ENCODE measurements at regions not wholly inside any gene's neighbourhood (a gene's known extent, or its start where the extent isn't known, plus 50 kb on each side); places are given as distances from the start of the nearest gene placed in this dataset.
"Not testable (repeated sequence)": the region's sequence is repeated elsewhere in the genome, so short reads cannot be mapped to it uniquely, and the experiment has no call there.

DNA sequence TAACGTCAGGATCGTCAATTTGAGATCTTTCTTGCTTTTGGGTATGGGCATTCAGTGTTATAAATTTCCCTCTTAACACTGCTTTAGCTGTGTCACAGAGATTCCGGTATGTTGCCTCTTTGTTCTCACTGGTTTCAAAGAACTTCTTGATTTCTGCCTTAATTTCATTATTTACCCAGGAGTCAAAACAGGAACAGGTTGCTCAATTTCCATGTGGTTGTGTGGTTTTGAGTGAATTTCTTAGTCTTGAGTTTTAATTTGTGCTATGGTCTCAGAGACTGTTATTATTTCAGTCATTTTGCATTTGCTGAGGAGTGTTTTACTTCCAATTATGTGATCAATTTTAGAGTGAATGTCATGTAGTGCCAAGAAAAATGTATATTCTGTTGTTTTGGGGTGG lies 153.1 kb downstream of the PCDH17 start:
- DNase-seq (ENCODE audit: low spot score) = no peak

DNA sequence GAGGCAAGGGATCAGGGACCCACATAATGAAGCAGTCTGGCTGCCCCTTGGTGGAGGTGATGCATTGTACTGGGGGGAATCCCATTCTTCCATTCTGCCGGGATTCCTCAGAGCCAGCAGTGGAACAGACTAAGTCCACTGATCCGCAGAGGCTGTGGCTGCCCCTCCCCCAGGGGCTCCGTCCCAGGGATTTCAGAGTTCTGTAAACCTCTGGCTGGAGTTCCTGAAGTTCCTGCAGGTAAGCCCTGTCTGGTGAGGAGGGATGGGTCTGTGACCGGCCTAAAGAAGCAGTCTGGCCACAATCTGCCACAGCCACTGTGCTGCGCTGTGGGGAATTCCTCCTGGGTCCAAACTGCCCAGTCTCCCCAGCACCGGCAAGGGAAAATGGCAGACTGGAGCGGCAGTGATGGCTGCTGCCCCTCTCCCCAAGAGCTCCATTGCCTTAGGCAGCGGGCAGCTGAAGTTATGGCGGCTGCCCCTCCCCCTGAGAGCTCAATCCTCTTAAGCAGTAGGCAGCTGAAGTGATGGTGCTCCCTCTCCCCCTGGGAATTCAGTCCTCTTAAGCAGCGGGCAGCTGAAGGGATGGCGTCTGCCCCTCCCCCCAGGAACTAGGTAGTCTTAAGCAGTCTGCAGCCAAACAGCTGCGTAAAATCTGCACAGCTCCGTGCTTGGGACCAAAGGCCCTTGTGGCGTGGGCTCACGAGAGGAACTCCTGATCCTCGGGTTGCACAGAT lies 155.7 kb downstream of the PCDH17 start:
- peak; percentile 14 for DNase-seq (ENCODE audit: low spot score)

DNA sequence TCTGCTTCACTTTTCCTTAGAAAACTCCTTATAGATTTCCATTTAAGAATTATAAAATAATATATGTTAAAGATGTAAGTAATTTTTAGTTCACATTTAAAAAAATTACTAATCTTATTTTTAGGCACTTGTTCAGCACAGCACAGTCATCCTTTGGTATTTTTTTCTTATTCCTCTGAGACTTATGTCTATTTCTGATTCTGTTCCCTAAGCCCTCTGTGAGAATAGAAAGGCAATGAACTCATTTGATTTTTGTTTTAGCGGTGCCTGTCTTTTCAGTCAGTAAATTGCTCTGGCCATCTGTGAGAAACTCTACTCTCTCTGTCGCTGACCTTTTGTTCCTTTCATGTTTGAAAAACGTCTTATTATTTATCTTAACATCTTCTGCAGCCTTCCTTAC lies 168.1 kb downstream of the PCDH17 start:
- DNase-seq (ENCODE audit: low spot score) = no peak

DNA sequence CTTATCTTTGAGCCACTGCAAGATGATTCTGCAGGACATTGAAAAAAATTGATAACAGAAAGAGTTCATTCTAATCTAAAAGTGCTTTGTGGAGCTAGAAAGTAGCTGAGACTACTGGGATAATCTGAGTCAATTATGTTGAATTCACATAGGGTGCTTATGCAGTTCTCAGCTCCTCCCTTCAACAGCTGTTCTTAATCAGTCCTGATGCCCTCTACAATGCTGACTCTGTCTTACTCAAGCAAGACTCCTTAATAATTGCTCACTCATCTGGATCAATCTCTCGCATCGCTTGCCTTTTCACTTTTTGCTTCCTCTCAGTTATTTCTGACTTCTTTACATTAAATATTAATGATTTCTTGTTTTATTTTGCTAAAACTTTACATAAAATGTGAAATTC lies 182.1 kb downstream of the PCDH17 start:
- no peak for DNase-seq (ENCODE audit: low spot score)

DNA sequence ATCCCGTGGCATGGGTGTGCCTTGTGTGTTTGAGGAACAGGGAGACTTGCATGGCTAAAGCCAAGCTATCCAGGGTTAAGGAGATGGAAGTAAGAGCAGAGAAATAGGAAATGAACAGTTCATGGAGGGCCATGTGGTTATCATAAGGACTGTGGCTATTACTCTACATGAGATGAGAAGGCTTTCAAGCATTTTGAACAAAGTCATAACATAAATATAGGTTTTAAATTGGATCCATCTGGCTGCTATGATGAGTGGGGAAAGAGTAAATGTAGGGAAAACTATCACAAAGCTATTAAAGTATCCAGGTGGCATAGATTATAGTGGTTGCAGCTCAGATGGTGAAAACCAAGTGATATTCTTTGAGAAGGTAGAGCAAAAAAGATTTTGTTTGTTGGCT lies 184.1 kb downstream of the PCDH17 start:
- DNase-seq (ENCODE audit: low spot score) = no peak

DNA sequence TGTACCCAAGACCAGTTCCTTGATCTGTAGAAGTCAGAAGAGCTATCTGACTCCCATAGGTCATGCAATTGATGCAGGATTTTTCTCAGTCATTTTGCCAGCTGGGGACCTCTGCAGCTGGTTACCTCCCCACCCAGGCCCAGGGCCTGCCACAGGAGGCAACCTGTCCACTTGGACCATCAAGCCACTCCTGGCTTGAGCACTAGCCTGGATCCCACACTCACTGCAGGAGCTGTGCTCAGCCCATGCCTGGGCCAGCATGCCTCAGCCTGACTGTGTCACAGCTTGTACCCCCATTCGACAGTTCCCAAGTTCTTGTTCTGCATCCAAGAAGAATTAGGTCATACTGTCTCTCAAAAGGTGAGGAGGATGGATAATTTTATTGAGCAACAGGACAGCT lies 189.4 kb downstream of the PCDH17 start:
- no peak for DNase-seq (ENCODE audit: low spot score)

DNA sequence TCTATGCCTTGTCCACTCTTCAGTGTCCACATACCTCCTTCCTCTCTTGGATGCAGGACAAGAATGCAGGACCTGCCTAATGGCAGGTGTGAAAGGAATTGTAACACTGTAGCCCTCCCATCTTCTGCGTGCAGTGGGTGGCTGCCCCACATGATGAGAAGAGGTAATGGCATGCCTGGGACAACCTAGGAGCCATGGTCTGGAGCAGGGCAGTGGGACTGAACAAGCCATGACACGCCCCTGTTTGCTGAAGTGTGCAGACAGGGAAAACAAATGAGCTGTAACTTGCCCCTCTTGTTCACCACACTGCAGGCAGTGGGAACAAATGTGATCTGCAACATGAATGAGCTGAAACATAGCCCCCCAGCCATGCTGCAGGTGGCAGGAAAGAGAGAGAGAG lies 192.2 kb downstream of the PCDH17 start:
- no peak for DNase-seq (ENCODE audit: low spot score)

DNA sequence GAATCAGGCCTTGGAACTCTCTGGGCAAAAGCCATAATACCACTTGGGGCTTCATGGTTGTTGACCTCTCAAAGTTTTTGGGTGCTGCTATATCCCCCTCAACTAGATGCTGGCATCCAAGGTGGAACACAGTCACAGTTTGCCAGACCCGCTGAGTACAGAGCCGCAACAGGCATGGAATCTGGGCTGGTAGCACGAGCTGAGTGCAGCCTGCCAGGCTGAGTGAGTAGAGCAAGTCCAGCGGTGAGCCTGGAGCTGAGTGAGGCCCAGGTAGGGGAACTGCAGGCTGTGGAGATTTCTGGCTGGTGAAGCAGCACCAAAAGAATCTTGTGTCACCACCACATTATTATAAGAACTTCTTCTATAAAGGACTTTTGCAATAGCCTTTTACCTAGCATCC lies 192.6 kb downstream of the PCDH17 start:
- no peak for DNase-seq (ENCODE audit: low spot score)

DNA sequence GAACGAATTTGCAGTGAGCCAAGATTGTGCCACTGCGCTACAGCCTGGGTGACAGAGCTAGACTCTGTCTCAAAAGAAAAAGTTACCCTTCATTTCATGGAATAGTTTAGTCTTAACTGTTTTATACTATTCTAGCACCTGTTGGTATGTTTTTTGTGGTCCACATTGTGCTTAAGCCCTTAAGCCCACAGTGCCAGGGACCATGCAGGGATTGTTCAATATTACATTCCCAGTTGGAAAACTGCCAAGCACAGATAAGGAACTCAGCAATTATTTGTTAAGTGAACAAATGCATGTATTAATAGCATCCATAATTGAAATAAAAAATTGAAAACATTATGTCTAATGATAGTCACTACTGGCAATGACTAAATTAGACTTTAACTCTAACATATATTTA lies 193.5 kb downstream of the PCDH17 start:
- no peak for DNase-seq (ENCODE audit: low spot score)

DNA sequence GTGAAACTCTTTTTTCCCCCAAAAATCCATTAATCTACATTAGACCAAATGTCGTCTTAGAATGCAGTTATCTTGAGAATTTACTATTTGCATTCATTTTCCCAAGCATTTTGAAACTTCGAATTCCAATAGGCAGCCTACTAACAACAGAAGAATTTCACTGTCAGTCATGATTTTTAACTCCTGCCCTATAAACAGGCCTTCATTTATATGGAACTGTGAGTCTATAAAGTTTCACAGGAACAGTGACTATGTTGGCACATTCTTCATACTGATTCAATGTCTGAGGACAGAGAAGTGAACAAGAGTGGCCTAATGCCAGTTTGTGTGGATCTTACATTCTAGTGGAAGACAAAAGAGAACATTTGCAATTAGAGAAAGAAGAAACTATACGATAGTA lies 198.0 kb downstream of the PCDH17 start:
- no peak for DNase-seq (ENCODE audit: low spot score)

DNA sequence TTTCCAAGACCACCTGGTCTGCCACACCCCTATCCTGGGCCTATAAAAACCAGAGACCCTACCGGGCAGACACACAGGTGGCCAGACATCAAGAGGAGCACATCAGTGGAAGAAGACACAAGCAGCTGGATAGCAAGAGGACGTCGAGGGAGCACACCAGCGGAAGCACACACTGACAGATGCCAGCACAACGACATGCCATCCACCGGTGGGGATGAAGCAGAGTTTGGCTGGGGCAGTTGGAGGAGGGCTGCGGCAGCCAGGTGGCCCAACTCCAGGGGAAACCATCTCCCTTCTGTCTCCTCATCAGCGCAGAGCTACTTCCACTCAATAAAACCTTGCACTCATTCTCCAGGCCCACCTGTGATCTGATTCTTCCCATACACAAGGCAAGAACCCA lies 200.6 kb downstream of the PCDH17 start:
- no peak for DNase-seq (ENCODE audit: low spot score)

DNA sequence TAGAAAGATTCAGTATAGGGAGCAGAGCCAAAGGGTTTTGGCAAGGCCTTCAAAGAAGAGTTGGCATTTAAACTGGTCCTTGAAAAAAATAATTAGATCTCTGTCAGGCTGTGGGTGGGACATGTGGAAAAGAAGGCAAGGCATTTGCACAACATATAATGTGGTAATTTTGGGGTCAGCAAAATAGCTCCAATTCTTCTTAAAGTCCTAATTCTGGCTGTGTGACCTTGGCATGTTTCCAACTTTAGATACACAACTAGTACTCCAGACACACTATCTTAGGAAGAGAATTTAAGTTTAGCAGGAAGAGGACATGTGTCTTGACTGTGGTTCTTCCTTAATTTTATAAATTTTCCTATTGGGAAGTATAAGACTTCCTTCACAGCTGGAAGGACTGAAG lies 206.3 kb downstream of the PCDH17 start:
- no peak for DNase-seq (ENCODE audit: low spot score)

DNA sequence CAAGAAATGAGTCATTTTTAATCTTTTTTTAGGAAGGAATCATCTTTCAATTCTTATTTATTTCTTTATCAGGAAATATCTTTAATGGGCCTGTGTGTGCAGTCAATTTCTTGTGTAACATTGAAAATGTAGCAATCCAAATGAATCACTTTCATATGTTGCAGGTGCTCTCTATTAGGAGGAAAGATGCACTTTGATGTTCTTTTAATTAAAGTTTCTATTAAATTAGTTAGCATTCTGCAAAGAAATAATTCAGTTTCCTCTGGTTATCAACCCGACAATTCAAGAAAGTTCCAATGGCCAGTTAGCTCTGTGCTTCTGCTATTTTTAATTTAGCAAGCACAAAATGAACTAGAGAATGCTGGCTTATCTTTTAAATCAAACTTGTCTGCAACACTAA lies 212.0 kb downstream of the PCDH17 start:
- DNase-seq (ENCODE audit: low spot score) = no peak

DNA sequence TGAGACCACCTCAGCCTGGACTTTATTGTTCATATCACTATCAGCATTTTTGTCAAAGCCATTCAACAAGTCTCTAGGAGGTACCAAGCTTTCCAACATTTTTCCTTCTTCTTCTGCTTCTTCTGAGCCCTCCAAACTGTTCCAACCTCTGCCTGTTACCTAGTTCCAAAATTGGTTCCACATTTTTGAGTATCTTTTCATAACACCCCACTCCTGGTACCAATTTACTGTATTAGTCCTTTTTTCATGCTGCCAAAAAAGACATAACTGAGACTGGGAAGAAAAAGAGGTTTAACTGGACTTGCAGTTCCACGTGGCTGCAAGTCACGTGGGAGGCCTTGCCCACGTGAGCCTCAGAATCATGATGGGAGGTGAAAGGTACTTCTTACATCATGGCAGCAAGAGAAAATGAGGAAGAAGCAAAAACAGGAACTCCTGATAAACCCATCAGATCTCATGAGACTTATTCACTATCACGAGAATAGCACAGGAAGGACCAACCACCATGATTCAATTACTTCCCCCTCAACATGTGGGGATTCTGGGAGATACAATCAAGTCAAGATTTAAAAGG lies 215.1 kb downstream of the PCDH17 start:
- DNase-seq (ENCODE audit: low spot score) = no peak

DNA sequence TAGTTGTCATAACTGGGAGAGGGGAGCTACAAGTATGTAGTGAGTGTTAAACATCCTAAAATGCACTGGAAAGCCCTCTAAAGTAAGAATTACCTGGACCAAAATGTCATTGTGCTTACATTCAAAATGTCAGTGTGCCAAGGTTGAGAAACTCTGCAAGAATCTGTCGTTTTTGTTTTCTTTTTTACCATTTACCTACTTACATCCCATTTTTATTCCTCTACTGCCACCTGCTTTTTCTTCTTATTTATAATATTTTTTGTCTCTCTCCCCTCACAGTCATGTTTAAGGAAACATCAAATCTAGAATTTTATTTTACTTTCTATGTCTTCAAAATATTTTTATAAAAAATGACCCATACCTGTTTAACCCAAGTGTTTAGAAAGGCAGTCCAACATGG lies 226.4 kb downstream of the PCDH17 start:
- no peak for DNase-seq (ENCODE audit: low spot score)

DNA sequence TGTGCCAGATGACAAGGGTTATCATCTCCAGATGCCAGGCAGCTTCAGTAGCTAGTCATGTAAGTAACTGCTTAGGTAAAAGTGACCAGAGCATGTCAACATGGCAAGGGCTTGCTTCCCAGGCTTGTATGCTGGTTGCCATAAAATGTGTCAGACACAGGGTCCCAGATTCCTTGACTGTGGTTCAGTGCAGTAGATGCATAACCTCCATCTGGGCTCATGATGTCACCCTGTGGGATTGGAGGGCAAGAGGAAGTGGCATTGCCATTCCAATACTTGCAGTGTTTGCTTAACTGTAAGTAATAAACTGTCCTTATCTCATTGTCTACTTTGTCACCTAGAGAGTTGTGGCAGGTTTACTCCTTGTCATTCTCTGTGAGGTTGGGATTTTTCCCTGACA lies 226.8 kb downstream of the PCDH17 start:
- DNase-seq (ENCODE audit: low spot score) = no peak

DNA sequence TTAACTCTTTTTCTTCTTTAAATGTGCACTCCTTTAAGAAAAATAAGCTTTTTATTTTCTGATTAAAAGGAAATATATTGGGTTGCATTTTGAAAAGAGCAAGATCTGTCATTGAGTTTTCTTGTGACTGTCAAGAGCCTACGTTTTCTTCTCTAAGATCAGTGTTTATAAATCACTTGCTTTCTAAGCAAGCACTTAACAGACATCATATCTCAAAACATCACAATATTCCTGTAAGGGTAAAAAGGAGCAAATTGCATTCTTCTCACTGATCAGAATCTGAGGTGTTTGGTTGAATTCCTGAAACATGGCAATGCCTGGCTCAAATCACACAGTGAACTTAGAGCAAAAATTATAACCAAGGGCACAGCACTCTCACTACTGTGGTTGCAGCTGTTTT lies 231.3 kb downstream of the PCDH17 start:
- no peak for DNase-seq (ENCODE audit: low spot score)

DNA sequence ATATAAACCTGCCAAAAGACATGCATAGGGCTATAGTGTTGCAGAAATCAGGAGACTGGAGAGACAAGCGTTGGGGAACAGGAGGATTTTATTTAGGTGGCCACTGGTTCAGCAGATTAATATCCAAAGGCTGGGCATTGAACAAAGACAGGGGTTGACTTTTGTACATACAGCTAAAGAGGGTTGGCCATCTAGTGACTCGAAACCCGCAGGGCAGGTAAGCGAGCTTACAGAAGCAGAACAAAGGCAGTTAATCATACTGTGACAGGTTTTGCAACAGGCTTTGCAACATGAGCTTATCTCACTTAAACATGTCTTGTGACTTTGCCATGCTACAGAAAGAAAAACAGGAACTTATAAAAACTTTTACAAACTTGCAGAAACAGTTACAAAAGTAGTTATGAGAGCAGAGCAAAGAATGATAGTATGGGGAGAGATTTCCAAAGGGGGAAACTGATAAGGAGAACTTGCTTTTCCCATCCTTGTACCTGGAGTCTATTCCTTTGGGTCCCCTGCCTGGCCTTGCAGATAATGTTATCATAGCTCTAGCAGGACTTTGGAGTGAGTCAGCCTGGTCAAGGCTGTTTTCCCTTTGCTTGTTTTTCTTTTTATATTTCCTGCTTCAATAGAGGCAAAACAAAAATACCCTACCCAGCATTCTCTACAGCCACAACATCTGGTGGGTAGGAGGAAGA lies 234.2 kb downstream of the PCDH17 start:
- no peak for DNase-seq (ENCODE audit: low spot score)

DNA sequence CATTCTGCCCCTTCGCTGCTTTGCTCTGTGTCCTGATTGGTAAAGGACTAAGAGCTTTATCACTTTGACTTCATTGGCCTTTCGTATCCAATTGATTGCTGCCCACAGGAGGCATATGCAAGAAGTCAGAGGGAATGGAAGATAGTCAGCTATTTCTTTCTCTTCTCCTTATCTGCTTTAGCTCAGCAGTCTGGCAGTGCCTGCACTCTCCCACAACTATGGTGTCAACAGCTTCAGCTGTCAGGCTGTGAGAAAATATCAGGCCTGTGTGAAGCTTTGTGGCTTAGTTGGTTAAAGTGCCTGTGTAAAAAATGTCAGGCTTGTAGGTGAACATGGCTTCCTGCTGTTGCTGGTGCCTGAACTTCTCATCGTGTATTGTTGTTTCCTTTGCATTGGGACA lies 243.0 kb downstream of the PCDH17 start:
- DNase-seq (ENCODE audit: low spot score) = no peak

DNA sequence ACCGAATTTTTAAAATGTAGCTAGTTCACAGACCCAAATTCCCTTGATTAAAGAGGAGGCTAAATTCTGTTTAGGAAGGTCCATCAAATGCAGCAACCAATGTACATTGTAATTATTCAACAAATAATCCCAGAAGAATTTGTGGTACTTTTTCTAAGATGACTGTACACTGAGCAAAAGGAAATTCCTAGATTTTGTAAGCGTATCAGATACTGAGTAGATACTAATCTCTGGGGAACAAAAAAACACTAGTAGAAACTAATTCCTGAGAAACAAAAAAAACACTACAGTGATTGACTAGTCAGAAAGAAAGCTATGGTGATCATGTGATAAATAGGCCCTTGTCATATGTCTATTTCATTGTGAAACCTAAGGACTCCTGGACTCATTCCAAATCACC lies 246.1 kb downstream of the PCDH17 start:
- no peak for DNase-seq (ENCODE audit: low spot score)

DNA sequence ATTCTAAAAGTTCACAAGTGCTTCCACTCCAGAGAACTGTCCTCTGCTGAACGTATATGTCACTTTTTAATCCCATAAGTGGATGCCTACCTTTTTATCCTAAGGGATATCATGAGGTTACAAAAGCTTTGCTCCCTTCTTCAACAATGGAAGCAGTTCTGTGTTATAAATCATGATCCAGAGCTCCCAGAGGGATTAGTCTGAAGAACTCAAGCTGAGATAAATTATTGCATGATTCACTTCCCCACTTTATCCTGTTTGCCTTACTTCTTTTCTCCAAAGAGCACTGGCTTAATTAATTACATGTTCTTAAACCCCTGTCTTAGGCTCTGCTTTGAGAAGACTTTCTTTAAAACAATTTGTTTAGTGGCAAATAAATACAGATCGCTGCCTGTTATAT lies 246.7 kb downstream of the PCDH17 start:
- peak; percentile 1 for DNase-seq (ENCODE audit: low spot score)

DNA sequence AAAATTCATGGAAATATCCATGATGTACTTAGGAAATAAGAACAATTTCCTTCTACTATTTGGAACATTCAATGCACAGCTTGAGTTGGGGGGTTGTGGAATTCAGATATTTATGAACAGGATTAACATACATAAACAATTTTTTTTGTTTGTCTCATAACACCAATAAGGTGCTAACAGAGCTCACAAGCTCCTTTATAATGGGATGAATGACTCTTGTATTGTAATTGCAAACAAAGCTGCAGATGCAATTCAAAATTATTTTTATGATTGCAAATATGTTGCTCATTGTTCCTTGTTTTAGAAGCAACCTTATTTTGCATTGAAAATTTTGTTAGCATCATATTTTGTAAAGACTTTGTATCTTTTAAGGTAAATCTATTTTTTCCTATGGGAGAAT lies 265.7 kb downstream of the PCDH17 start:
- no peak for DNase-seq (ENCODE audit: low spot score)

DNA sequence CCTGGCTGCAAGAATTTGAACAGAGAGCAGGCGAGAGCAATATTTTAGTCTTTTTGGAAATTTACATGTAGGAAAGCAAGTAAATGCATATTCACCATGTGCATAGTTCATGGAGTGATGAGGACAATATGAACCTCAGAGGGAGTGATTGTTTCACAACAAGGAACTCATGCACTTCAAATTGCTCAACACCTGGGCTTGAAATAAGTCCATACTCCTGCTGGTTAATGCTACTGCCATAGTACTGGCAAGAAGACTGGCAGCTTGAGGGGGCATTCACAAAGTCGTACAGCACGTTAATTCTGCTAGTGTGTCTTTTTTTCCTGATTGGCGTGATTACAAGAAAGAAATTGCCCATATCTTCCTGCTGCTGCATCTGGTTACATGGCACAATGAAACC lies 267.6 kb downstream of the PCDH17 start:
- no peak for DNase-seq (ENCODE audit: low spot score)

DNA sequence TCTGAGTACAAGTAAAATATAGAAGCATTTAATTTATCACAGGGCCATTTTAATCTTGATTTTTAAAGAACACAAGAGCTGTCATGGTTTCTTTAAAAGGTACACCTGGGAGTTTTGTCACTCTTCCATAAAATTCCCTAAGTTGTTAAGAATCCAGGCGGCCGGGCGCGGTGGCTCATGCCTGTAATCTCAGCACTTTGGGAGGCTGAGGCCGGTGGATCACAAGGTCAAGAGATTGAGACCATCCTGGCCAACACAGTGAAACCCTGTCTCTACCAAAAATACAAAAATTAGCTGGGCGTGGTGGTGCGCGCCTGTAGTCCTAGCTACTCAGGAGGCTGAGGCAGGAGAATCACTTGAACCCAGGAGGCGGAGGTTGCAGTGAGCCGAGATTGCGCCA lies 278.3 kb downstream of the PCDH17 start:
- not testable (repeated sequence) for DNase-seq (ENCODE audit: low spot score)

Measured in A172 (cell line).